WTC11 (cell line): ENCODE measurements at regions not wholly inside any gene's neighbourhood (a gene's known extent, or its start where the extent isn't known, plus 50 kb on each side); places are given as distances from the start of the nearest gene placed in this dataset.

Source experiments
- ATAC-seq: fragments of 200-7000 bp; cut with Tn5 transposase; 2 replicates; pipeline ENCODE4 v1.10.0; 2021; ENCODE audit warnings: mild to moderate bottlenecking, moderate library complexity
- CTCF ChIA-PET: fragments of 300-600 bp; sonication (Branson Sonifier 250); formaldehyde crosslinking; loops from one replicate; lab custom pipeline; 2021; ENCODE audit warnings: antibody characterized with exemption; lab: Charles Lee
- POLR2A ChIA-PET: fragments of 350-600 bp; sonication (Branson Sonifier 250); formaldehyde crosslinking; loops from one replicate; lab custom pipeline; 2021; ENCODE audit warnings: antibody characterized with exemption; lab: Charles Lee
- DNase-seq: peaks from one replicate; pipeline ENCODE4 v3.0.0; 2021; ENCODE audit warnings: low spot score
- H3K27ac Mint-ChIP-seq: 2 replicates; pipeline ENCODE4 v1.8.0; 2021; ENCODE audit warnings: mixed read lengths
- H3K27me3 Mint-ChIP-seq: 2 replicates; pipeline ENCODE4 v1.8.0; 2021; ENCODE audit warnings: low read depth, mild to moderate bottlenecking, moderate library complexity, mixed read lengths
- H3K36me3 Mint-ChIP-seq: 2 replicates; pipeline ENCODE4 v1.8.0; 2021; ENCODE audit warnings: mixed read lengths
- H3K4me1 Mint-ChIP-seq: 2 replicates; pipeline ENCODE4 v1.8.0; 2022; ENCODE audit warnings: mixed read lengths
- H3K4me3 Mint-ChIP-seq: 2 replicates; pipeline ENCODE4 v1.8.0; 2021; ENCODE audit warnings: mild to moderate bottlenecking, moderate library complexity, mixed read lengths
- H3K9me3 Mint-ChIP-seq: 2 replicates; pipeline ENCODE4 v1.8.0; 2021; ENCODE audit warnings: mixed read lengths
- AR ChIP-seq: fragments of 250-450 bp; sonication (Bioruptor Pico); IDR thresholded peaks from 2 replicates; pipeline ENCODE4 v1.9.0; 2021; ENCODE audit warnings: mild to moderate bottlenecking
- CTCF ChIP-seq: fragments of 200-600 bp; IDR thresholded peaks from 2 replicates; pipeline ENCODE4 v1.8.0; 2022; ENCODE audit warnings: antibody characterized with exemption
- FOXP1 ChIP-seq: sonication (generic); formaldehyde crosslinking; IDR thresholded peaks from 2 replicates; pipeline ENCODE4 v1.8.0; 2022; ENCODE audit warnings: missing genetic modification reagents, mild to moderate bottlenecking, moderate library complexity, borderline replicate concordance
- NFATC4 ChIP-seq: fragments of 250-450 bp; sonication (Bioruptor Pico); IDR thresholded peaks from 2 replicates; pipeline ENCODE4 v1.9.0; 2021; ENCODE audit warnings: mild to moderate bottlenecking
- NFYB ChIP-seq: sonication (generic); formaldehyde crosslinking; conservative IDR thresholded peaks from 2 replicates; pipeline ENCODE4 v1.8.0; 2022; ENCODE audit warnings: low read depth, missing genetic modification reagents
- NR1H2 ChIP-seq: sonication (generic); formaldehyde crosslinking; IDR thresholded peaks from 2 replicates; pipeline ENCODE4 v1.9.0; 2021; ENCODE audit warnings: mild to moderate bottlenecking, moderate library complexity, missing genetic modification reagents
- NR3C1 ChIP-seq: sonication (generic); formaldehyde crosslinking; conservative IDR thresholded peaks from 2 replicates; pipeline ENCODE4 v1.8.1; 2023; ENCODE audit warnings: low read depth, mild to moderate bottlenecking, missing genetic modification reagents
- OVOL2 ChIP-seq: fragments of 250-450 bp; sonication (Bioruptor Pico); IDR thresholded peaks from 2 replicates; pipeline ENCODE4 v1.9.0; 2021; ENCODE audit warnings: mild to moderate bottlenecking, borderline replicate concordance
- RELA ChIP-seq: sonication (generic); formaldehyde crosslinking; IDR thresholded peaks from 2 replicates; pipeline ENCODE4 v1.8.1; 2022; ENCODE audit warnings: missing genetic modification reagents, mild to moderate bottlenecking, borderline replicate concordance
- SMAD4 ChIP-seq: sonication (generic); formaldehyde crosslinking; IDR thresholded peaks from 2 replicates; pipeline ENCODE4 v1.8.0; 2022; ENCODE audit warnings: mild to moderate bottlenecking, missing genetic modification reagents
- SOX15 ChIP-seq: fragments of 250-450 bp; sonication (Bioruptor Pico); IDR thresholded peaks from 2 replicates; pipeline ENCODE4 v1.9.0; 2021; ENCODE audit warnings: mild to moderate bottlenecking
- STAT6 ChIP-seq: sonication (generic); formaldehyde crosslinking; conservative IDR thresholded peaks from 2 replicates; pipeline ENCODE4 v1.8.1; 2023; ENCODE audit warnings: mild to moderate bottlenecking, low read depth, missing genetic modification reagents, moderate library complexity
- TCF7 ChIP-seq: sonication (generic); formaldehyde crosslinking; IDR thresholded peaks from 2 replicates; pipeline ENCODE4 v1.8.0; 2022; ENCODE audit warnings: mild to moderate bottlenecking, low read depth, missing genetic modification reagents, moderate library complexity
- TP53 ChIP-seq: sonication (generic); formaldehyde crosslinking; IDR thresholded peaks from 2 replicates; pipeline ENCODE4 v1.8.1; 2023; ENCODE audit warnings: mild to moderate bottlenecking, missing genetic modification reagents
- USF1 ChIP-seq: sonication (generic); formaldehyde crosslinking; IDR thresholded peaks from 2 replicates; pipeline ENCODE4 v1.8.0; 2022; ENCODE audit warnings: mild to moderate bottlenecking, missing genetic modification reagents
- ZBTB43 ChIP-seq: sonication (generic); formaldehyde crosslinking; IDR thresholded peaks from 2 replicates; pipeline ENCODE4 v1.8.1; 2023; ENCODE audit warnings: mild to moderate bottlenecking, missing genetic modification reagents
- ZNF121 ChIP-seq: sonication (generic); formaldehyde crosslinking; IDR thresholded peaks from 2 replicates; pipeline ENCODE4 v1.8.0; 2023; ENCODE audit warnings: missing genetic modification reagents
- ZNF219 ChIP-seq: sonication (generic); formaldehyde crosslinking; IDR thresholded peaks from 2 replicates; pipeline ENCODE4 v1.8.0; 2023; ENCODE audit warnings: missing genetic modification reagents, mild to moderate bottlenecking, borderline replicate concordance
- ZNF232 ChIP-seq: sonication (generic); formaldehyde crosslinking; IDR thresholded peaks from 2 replicates; pipeline ENCODE4 v1.8.0; 2022; ENCODE audit warnings: mild to moderate bottlenecking, missing genetic modification reagents
- ZNF671 ChIP-seq: fragments of 250-450 bp; sonication (Bioruptor Pico); IDR thresholded peaks from 2 replicates; pipeline ENCODE4 v1.8.0; 2021; ENCODE audit warnings: mild to moderate bottlenecking
- TF ChIP-seq, protein P1 (sequence below): sonication (generic); formaldehyde crosslinking; IDR thresholded peaks from 2 replicates; pipeline ENCODE4 v1.8.1; 2022; ENCODE audit warnings: missing genetic modification reagents, borderline replicate concordance
- TF ChIP-seq, protein P2 (sequence below): sonication (generic); formaldehyde crosslinking; conservative IDR thresholded peaks from 2 replicates; pipeline ENCODE4 v1.8.1; 2022; ENCODE audit warnings: mild to moderate bottlenecking, missing genetic modification reagents

DNA sequence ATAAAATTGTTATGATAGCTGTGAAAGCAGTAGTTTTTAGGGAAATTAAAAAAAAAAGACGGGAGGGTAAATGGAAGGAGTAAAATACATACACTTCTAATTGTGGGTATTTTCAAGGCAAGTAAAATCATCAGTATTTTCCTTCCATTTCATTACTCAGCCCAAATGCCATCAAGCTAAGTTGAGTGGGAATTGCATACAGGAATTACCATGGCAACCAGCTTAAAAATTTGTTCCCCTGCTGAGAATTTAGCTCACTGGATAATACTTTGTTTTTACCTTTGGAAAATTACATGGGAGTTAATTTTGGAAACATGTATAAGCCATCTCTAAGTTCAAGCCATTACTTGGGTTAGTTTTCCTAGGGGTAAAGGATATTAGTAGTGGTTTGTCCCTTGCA lies 1873.4 kb downstream of the LRRC4C start (continued):
- TF ChIP-seq CTCF, result no peak
- TF ChIP-seq, protein P1, sequence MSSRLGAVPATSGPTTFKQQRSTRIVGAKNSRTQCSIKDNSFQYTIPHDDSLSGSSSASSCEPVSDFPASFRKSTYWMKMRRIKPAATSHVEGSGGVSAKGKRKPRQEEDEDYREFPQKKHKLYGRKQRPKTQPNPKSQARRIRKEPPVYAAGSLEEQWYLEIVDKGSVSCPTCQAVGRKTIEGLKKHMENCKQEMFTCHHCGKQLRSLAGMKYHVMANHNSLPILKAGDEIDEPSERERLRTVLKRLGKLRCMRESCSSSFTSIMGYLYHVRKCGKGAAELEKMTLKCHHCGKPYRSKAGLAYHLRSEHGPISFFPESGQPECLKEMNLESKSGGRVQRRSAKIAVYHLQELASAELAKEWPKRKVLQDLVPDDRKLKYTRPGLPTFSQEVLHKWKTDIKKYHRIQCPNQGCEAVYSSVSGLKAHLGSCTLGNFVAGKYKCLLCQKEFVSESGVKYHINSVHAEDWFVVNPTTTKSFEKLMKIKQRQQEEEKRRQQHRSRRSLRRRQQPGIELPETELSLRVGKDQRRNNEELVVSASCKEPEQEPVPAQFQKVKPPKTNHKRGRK (CRISPR knock-in tag), result no peak
- no peak for TF ChIP-seq ZNF219 (CRISPR knock-in tag)
- no peak for TF ChIP-seq ZBTB43 (CRISPR knock-in tag)
- no peak for TF ChIP-seq NR3C1

GRCh38 chr11:39571081-39571480 lies 1888.4 kb downstream of the LRRC4C start:
- peaks cover 59% of the 10 kb centered on the region for H3K9me3 Mint-ChIP-seq
- no peaks in the 10 kb centered on the region for H3K4me1 Mint-ChIP-seq
- no peak for TF ChIP-seq NFATC4 (CRISPR knock-in tag)
- TF ChIP-seq ZNF671 (CRISPR knock-in tag), result no peak
- TF ChIP-seq, protein P2, sequence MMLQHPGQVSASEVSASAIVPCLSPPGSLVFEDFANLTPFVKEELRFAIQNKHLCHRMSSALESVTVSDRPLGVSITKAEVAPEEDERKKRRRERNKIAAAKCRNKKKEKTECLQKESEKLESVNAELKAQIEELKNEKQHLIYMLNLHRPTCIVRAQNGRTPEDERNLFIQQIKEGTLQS (CRISPR knock-in tag), result no peak
- TF ChIP-seq USF1 (CRISPR knock-in tag), result no peak
- TF ChIP-seq STAT6 (CRISPR knock-in tag), result no peak
- TF ChIP-seq NR1H2 (CRISPR knock-in tag), result no peak
- TF ChIP-seq AR (CRISPR knock-in tag), result no peak
- TF ChIP-seq NFYB, result no peak
- TF ChIP-seq TCF7 (CRISPR knock-in tag), result no peak
- TF ChIP-seq ZNF121 (CRISPR knock-in tag), result no peak
- TF ChIP-seq SOX15 (CRISPR knock-in tag), result no peak
- TF ChIP-seq OVOL2 (CRISPR knock-in tag), result no peak
- no peak for TF ChIP-seq RELA (CRISPR knock-in tag)
- no peak for TF ChIP-seq TP53 (CRISPR knock-in tag)
- TF ChIP-seq FOXP1 (CRISPR knock-in tag), result no peak
- no peak for TF ChIP-seq ZNF232 (CRISPR knock-in tag)
- TF ChIP-seq SMAD4, result no peak
- POLR2A ChIA-PET, result no interaction called here
- ATAC-seq, result no peak
- H3K4me3 Mint-ChIP-seq, result no peak overlapping the region
- CTCF ChIA-PET, result no interaction called here
- no peak overlapping the region for H3K27ac Mint-ChIP-seq
- no peak for DNase-seq
- 0 out of 2 replicates have a peak, but pooled peaks cover 3% of the 10 kb centered on the region for H3K27me3 Mint-ChIP-seq
- peaks cover 37% of the 10 kb centered on the region for H3K36me3 Mint-ChIP-seq
